ENCODE measurements at regions not wholly inside any gene's neighbourhood (a gene's known extent, or its start where the extent isn't known, plus 50 kb on each side); places are given as distances from the start of the nearest gene placed in this dataset.

GRCh38 chr15:35888815-35889214 lies 342.9 kb upstream of the DPH6 start:
- no peaks in the 10 kb centered on the region for H3K9me2 ChIP-seq (ENCODE audit: insufficient read depth, low read length)
- no peak overlapping the region for H3K27ac ChIP-seq (ENCODE audit: low read length)
- no peak overlapping the region for H3K4me3 ChIP-seq (ENCODE audit: low read length)
- TF ChIP-seq TAF1 (IDR thresholded peaks at IDR 0.05; ENCODE audit: low read depth) = no peak
- no peak for TF ChIP-seq REST (IDR thresholded peaks at IDR 0.05; ENCODE audit: borderline replicate concordance)
- no peak for TF ChIP-seq MXI1 (conservative IDR thresholded peaks at IDR 0.05; ENCODE audit: poor library complexity, severe bottlenecking)
- TF ChIP-seq POLR2AphosphoS5 (IDR thresholded peaks at IDR 0.05) = no peak
- TF ChIP-seq CTCF (IDR thresholded peaks at IDR 0.05; ENCODE audit: poor library complexity, severe bottlenecking) = no peak
- no peak for TF ChIP-seq EZH2 (IDR thresholded peaks at IDR 0.05; ENCODE audit: borderline replicate concordance, insufficient read depth, low read length, poor library complexity, severe bottlenecking)
- TF ChIP-seq RAD21 (conservative IDR thresholded peaks at IDR 0.05) = no peak
- no peak for TF ChIP-seq SMC3 (conservative IDR thresholded peaks at IDR 0.05; ENCODE audit: poor library complexity)
- TF ChIP-seq EP300 (conservative IDR thresholded peaks at IDR 0.05; ENCODE audit: poor library complexity, severe bottlenecking) = no peak
- H3K36me3 ChIP-seq (ENCODE audit: insufficient read depth, low read length) = no peaks in the 10 kb centered on the region
- H3K27me3 ChIP-seq (ENCODE audit: insufficient read depth, low read depth, low read length) = no peaks in the 10 kb centered on the region
- H3K4me2 ChIP-seq (ENCODE audit: low read length) = no peak overlapping the region
- no peaks in the 10 kb centered on the region for H3F3A ChIP-seq (ENCODE audit: insufficient read depth, low read length, poor library complexity, severe bottlenecking)
- no peak overlapping the region for H3K9ac ChIP-seq (ENCODE audit: low read length)
- H2AFZ ChIP-seq (ENCODE audit: low read depth, low read length) = no peak overlapping the region
- no peaks in the 10 kb centered on the region for H3K9me3 ChIP-seq (ENCODE audit: low read length)
- no peaks in the 10 kb centered on the region for H3K79me2 ChIP-seq (replicated peaks; ENCODE audit: insufficient read depth, low read length)
- H4K20me1 ChIP-seq (ENCODE audit: insufficient read depth) = no peaks in the 10 kb centered on the region

- no peaks in the 10 kb centered on the region for H4K20me1 ChIP-seq (ENCODE audit: insufficient read depth)
- H3K79me2 ChIP-seq (replicated peaks; ENCODE audit: insufficient read depth, low read length) = no peaks in the 10 kb centered on the region
- TF ChIP-seq EP300 (conservative IDR thresholded peaks at IDR 0.05; ENCODE audit: poor library complexity, severe bottlenecking) = no peak
- no peak for TF ChIP-seq TAF1 (IDR thresholded peaks at IDR 0.05; ENCODE audit: low read depth)
- no peak for TF ChIP-seq CTCF (IDR thresholded peaks at IDR 0.05; ENCODE audit: poor library complexity, severe bottlenecking)
- no peak for TF ChIP-seq EZH2 (IDR thresholded peaks at IDR 0.05; ENCODE audit: borderline replicate concordance, insufficient read depth, low read length, poor library complexity, severe bottlenecking)
- no peak for TF ChIP-seq SMC3 (conservative IDR thresholded peaks at IDR 0.05; ENCODE audit: poor library complexity)
- no peak for TF ChIP-seq REST (IDR thresholded peaks at IDR 0.05; ENCODE audit: borderline replicate concordance)
- no peak for TF ChIP-seq MXI1 (conservative IDR thresholded peaks at IDR 0.05; ENCODE audit: poor library complexity, severe bottlenecking)
- TF ChIP-seq RAD21 (conservative IDR thresholded peaks at IDR 0.05) = no peak
- no peak for TF ChIP-seq POLR2AphosphoS5 (IDR thresholded peaks at IDR 0.05)
- H3K9me2 ChIP-seq (ENCODE audit: insufficient read depth, low read length) = no peaks in the 10 kb centered on the region
- no peaks in the 10 kb centered on the region for H3K27me3 ChIP-seq (ENCODE audit: insufficient read depth, low read depth, low read length)
- H3K9ac ChIP-seq (ENCODE audit: low read length) = no peak overlapping the region
- no peak overlapping the region for H3K4me2 ChIP-seq (ENCODE audit: low read length)
- H2AFZ ChIP-seq (ENCODE audit: low read depth, low read length) = no peak overlapping the region
- no peaks in the 10 kb centered on the region for H3F3A ChIP-seq (ENCODE audit: insufficient read depth, low read length, poor library complexity, severe bottlenecking)
- no peak overlapping the region for H3K4me3 ChIP-seq (ENCODE audit: low read length)
- H3K36me3 ChIP-seq (ENCODE audit: insufficient read depth, low read length) = no peaks in the 10 kb centered on the region
- no peaks in the 10 kb centered on the region for H3K9me3 ChIP-seq (ENCODE audit: low read length)
- no peak overlapping the region for H3K27ac ChIP-seq (ENCODE audit: low read length)
Observed at GRCh38 chr15:35907511-35907910, 361.5 kb upstream of the DPH6 start.

Measured in neural cell (in vitro differentiated cells).